Panc1 (cell line): ENCODE measurements at regions not wholly inside any gene's neighbourhood (a gene's known extent, or its start where the extent isn't known, plus 50 kb on each side); places are given as distances from the start of the nearest gene placed in this dataset.
A peak's percentile ranks its signal among the peaks of the same experiment; 100 is the strongest.

Experiments used
- ATAC-seq: fragments of 200-7000 bp; cut with Tn5 transposase; 2 replicates; pipeline ENCODE4 v1.9.1; 2020; ENCODE audit warnings: mild to moderate bottlenecking, moderate library complexity
- BruUV-seq: library from RNA; stranded (reverse); fragments of 400-500 nt; replicated peaks from 2 replicates; lab custom pipeline; 2021; lab: Mats Ljungman, UMichigan
- CTCF ChIA-PET: fragments of 300-600 bp; sonication (Branson Sonifier 250); formaldehyde crosslinking; loops from one replicate; lab custom pipeline; 2022; ENCODE audit warnings: antibody characterized with exemption; lab: Charles Lee
- POLR2A ChIA-PET: fragments of 300-600 bp; sonication (Branson Sonifier 250); formaldehyde crosslinking; loops from one replicate; lab custom pipeline; 2022; ENCODE audit warnings: antibody characterized with exemption; lab: Charles Lee
- DNase-seq: peaks from one replicate; pipeline ENCODE4 v3.0.0-alpha.2; 2010; ENCODE audit warnings: low read depth, low spot score
- H3K27ac ChIP-seq: 2 replicates; pipeline ENCODE4 v1.5.1; 2011; ENCODE audit warnings: mild to moderate bottlenecking, low read length, inconsistent platforms
- H3K27me3 ChIP-seq: fragments of 200-500 bp; sonication (Bioruptor generic); 2 replicates; pipeline ENCODE4 v1.6.0; 2014; ENCODE audit warnings: low read length, inconsistent platforms; ENCODE audit not compliant: control insufficient read depth, insufficient read depth
- H3K36me3 ChIP-seq: fragments of 200-500 bp; sonication (Bioruptor generic); 2 replicates; pipeline ENCODE4 v1.5.1; 2014; ENCODE audit warnings: inconsistent platforms, mild to moderate bottlenecking, low read length, moderate library complexity; ENCODE audit not compliant: control insufficient read depth, insufficient read depth
- H3K4me1 ChIP-seq: 2 replicates; pipeline ENCODE4 v1.5.1; 2011; ENCODE audit warnings: inconsistent platforms, mild to moderate bottlenecking, low read length, moderate library complexity; ENCODE audit not compliant: control insufficient read depth, insufficient read depth
- H3K4me3 ChIP-seq, 2 experiments: 2 replicates each; pipeline ENCODE4 v1.5.1; 2011 to 2012; ENCODE audit warnings: low read depth in 2 of 2, low read length in 2 of 2, mild to moderate bottlenecking in 2 of 2, inconsistent platforms in 1 of 2, moderate library complexity in 1 of 2
- H3K9me3 ChIP-seq: fragments of 200-500 bp; sonication (Bioruptor generic); 2 replicates; pipeline ENCODE4 v1.5.1; 2014; ENCODE audit warnings: low read depth, mild to moderate bottlenecking, inconsistent platforms, low read length, moderate library complexity; ENCODE audit not compliant: control insufficient read depth, insufficient read depth
- CTCF ChIP-seq: fragments of 450-650 bp; IDR thresholded peaks from 2 replicates; pipeline ENCODE4 v1.5.1; 2017; ENCODE audit warnings: mild to moderate bottlenecking
- POLR2AphosphoS5 ChIP-seq: IDR thresholded peaks from 2 replicates; pipeline ENCODE4 v1.6.1; 2012; ENCODE audit warnings: mild to moderate bottlenecking, low read depth, low read length, moderate library complexity
- REST ChIP-seq, 2 experiments: IDR thresholded peaks; 2 replicates each; pipeline ENCODE4 v1.6.1; 2011 to 2012; ENCODE audit warnings: low read depth in 2 of 2, control low read depth in 1 of 2, low read length in 1 of 2, mild to moderate bottlenecking in 1 of 2, moderate library complexity in 1 of 2; ENCODE audit not compliant: insufficient read depth in 1 of 2
- SIN3A ChIP-seq: IDR thresholded peaks from 2 replicates; pipeline ENCODE4 v1.6.1; 2012; ENCODE audit warnings: low read depth, mild to moderate bottlenecking, low read length, moderate library complexity, borderline replicate concordance; ENCODE audit not compliant: insufficient read depth
- TCF7L2 ChIP-seq: IDR thresholded peaks from 2 replicates; pipeline ENCODE4 v1.6.1; 2011; ENCODE audit warnings: mild to moderate bottlenecking, low read depth, low read length, inconsistent platforms
- in situ Hi-C: cut with HindIII; loops from 2 replicates; pipeline ENCODE4 v1.10.0; 2016; ENCODE audit warnings: low sequenced_read_pairs, low pct_unique_long_range_greater_than_20kb
- intact Hi-C: fragments of 100-400 bp; cut with micrococcal nuclease; formaldehyde crosslinking; loops from one replicate; pipeline ENCODE4 v1.10.0; 2022; ENCODE audit not compliant: unreplicated experiment

GRCh38 chr1:47675721-47676120, 237.9 kb downstream of the FOXD2 start:
- Histone ChIP-seq H3K27me3 (no peaks in the 10 kb centered on the region; the same call in none of the 2 replicates), H3K27ac (no peak overlapping the region), H3K36me3 (no peaks in the 10 kb centered on the region), H3K9me3 (peaks cover 13% of the 10 kb centered on the region; the same call in 1 of the 2 replicates), H3K4me1 (no peaks in the 10 kb centered on the region), H3K4me3 (no peak overlapping the region)
- BruUV-seq: no TSS peak
- POLR2A ChIA-PET: no interaction called here
- in situ Hi-C loops (no loop called here), intact Hi-C loops (no loop called here)
- ATAC-seq (0 out of 2 replicates have a peak, but pooled peaks have one; percentile 40), DNase-seq (no peak)
- CTCF ChIA-PET: no interaction called here
- TF ChIP-seq TCF7L2: no peak
- no peak for TF ChIP-seq POLR2AphosphoS5
- TF ChIP-seq CTCF: no peak
- TF ChIP-seq REST (IDR thresholded peaks at IDR 0.05; ENCODE audit: insufficient read depth in 1 of 2, low read depth in 2 of 2, low read length in 1 of 2): no peak
- TF ChIP-seq SIN3A: no peak

- no TSS peak for BruUV-seq
- in situ Hi-C loops (no loop called here), intact Hi-C loops (no loop called here)
- ChIA-PET POLR2A (no interaction called here), CTCF (interaction anchor here (0.7 to 1.3 kb wide), 2 partner anchors 33 to 50 kb away, joined by 3 read pairs; no protein-coding TSS in a partner anchor)
- Histone ChIP-seq H3K9me3 (peaks cover 13% of the 10 kb centered on the region; the same call in 1 of the 2 replicates), H3K4me3 (no peak overlapping the region), H3K27me3 (no peaks in the 10 kb centered on the region; the same call in 1 of the 2 replicates), H3K36me3 (no peaks in the 10 kb centered on the region), H3K4me1 (no peaks in the 10 kb centered on the region), H3K27ac (no peak overlapping the region)
- ATAC-seq: no peak
- TF ChIP-seq POLR2AphosphoS5 (no peak), REST (IDR thresholded peaks at IDR 0.05; ENCODE audit: insufficient read depth in 1 of 2, low read depth in 2 of 2, low read length in 1 of 2) (no peak), TCF7L2 (no peak), CTCF (no peak), SIN3A (no peak)
- no peak for DNase-seq
These were observed 238.6 kb downstream of the FOXD2 start for GRCh38 chr1:47676311-47677054.
